Activated T-cell treated with anti-CD3 and anti-CD28 coated beads, Interleukin-2, amount 50 U/mL, for 4 hours (primary cell): ENCODE measurements at regions not wholly inside any gene's neighbourhood (a gene's known extent, or its start where the extent isn't known, plus 50 kb on each side); places are given as distances from the start of the nearest gene placed in this dataset.
"Not testable (repeated sequence)": the region's sequence is repeated elsewhere in the genome, so short reads cannot be mapped to it uniquely, and the experiment has no call there.

Experiments used
- ATAC-seq, 2 donors: fragments of 200-7000 bp; cut with Tn5 transposase; one replicate each; pipeline ENCODE4 v1.10.0; 2021
- DNase-seq: peaks from one replicate; pipeline ENCODE4 v3.0.0-alpha.2; 2020
- H3K27me3 Mint-ChIP-seq: one replicate; pipeline ENCODE4 v1.8.0; 2021; ENCODE audit warnings: low read depth, mixed read lengths
- H3K36me3 Mint-ChIP-seq: one replicate; pipeline ENCODE4 v1.8.0; 2022; ENCODE audit warnings: mixed read lengths; ENCODE audit not compliant: insufficient read depth
- H3K4me1 Mint-ChIP-seq: one replicate; pipeline ENCODE4 v1.8.0; 2021; ENCODE audit warnings: low read depth, mixed read lengths
- H3K4me3 Mint-ChIP-seq: one replicate; pipeline ENCODE4 v1.8.0; 2021; ENCODE audit warnings: mild to moderate bottlenecking, moderate library complexity, mixed read lengths
- H3K9me3 Mint-ChIP-seq: one replicate; pipeline ENCODE4 v1.8.0; 2021; ENCODE audit warnings: mixed read lengths

DNA sequence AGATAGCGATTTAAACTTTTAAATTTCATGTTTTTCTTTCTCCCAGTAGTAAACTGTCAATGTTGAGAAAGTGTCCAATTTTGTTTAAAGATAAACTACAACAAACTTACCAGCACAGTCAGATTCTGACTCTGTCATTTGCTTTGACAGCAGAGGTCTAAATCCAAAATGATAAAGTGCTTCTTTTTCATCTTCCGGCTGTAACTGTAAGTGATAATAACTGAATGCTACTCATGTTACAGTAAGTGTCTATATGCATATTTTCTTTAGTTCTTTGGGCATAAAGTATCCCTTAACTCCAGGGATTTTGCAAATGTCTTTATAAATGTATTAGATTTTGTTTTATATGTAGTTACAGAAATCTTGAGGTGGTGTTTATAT lies 610.4 kb downstream of the RFPL4B start:
- H3K4me3 Mint-ChIP-seq, result no peak overlapping the region
- no peaks in the 10 kb centered on the region for H3K27me3 Mint-ChIP-seq
- H3K36me3 Mint-ChIP-seq, result no peaks in the 10 kb centered on the region
- no peak for DNase-seq
- ATAC-seq, result no peak
- H3K4me1 Mint-ChIP-seq, result no peaks in the 10 kb centered on the region
- no peaks in the 10 kb centered on the region for H3K9me3 Mint-ChIP-seq

DNA sequence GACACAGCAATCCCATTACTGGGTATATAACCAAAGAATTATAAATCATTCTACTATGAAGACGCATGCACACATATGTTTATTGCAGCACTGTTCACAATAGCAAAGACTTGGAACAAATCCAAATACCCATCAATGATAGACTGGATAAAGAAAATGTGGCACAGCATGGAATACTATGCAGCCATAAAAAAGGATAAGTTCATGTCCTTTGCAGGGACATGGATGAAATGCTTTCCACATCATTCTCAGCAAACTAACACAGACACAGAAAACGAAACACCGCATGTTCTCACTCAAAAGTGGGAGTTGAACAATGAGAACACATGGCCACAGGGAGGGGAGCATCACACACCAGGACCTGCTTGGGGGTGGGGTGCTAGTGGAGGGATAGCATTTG lies 613.0 kb downstream of the RFPL4B start:
- ATAC-seq, H3K4me3 Mint-ChIP-seq, H3K4me1 Mint-ChIP-seq, H3K27me3 Mint-ChIP-seq, DNase-seq, H3K9me3 Mint-ChIP-seq, H3K36me3 Mint-ChIP-seq: not testable (repeated sequence)

DNA sequence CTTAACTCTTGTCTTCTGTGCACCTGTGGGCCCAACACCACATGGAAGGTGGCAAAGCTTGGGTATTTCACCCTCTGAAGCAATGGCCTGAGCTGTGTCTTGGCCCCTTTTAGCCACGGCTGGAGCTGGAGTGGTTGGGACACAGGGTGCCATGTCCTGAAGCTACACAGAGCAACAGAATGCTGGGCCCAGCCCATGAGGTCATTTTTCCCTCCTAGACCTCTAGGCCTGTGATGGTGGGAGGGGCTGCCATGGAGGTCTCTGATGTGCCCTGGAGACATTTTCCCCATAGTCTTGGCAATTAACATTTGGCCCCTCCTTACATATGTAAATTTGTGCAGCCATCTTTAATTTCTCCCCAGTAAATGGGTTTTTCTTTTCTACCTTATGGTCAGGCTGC lies 620.8 kb downstream of the RFPL4B start:
- Mint-ChIP-seq H3K9me3 (peaks cover 9% of the 10 kb centered on the region), H3K36me3 (no peaks in the 10 kb centered on the region), H3K27me3 (no peaks in the 10 kb centered on the region), H3K4me1 (no peaks in the 10 kb centered on the region), H3K4me3 (no peak overlapping the region)
- ATAC-seq (no peak), DNase-seq (no peak)

DNA sequence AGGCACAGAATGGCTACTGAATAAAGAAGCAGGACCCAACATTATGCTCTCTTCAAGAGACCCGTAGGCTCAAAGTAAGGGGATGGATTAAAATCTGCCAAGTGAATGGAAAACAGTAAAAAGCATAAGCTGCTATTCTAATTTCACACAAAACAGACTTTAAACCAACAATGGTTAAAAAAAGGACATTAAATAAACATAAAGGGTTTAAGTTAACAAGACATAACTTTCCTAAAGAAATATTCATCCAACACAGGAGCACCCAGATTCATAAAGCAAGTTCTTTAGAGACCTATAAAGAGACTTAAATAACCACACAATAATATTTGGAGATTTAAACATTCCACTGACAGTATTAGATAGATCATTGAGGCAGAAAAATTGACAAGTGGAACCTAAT lies 624.5 kb downstream of the RFPL4B start:
- Mint-ChIP-seq H3K36me3 (no peaks in the 10 kb centered on the region), H3K9me3 (peaks cover 14% of the 10 kb centered on the region), H3K4me1 (no peaks in the 10 kb centered on the region), H3K4me3 (no peak overlapping the region), H3K27me3 (no peaks in the 10 kb centered on the region)
- ATAC-seq (no peak), DNase-seq (no peak)

DNA sequence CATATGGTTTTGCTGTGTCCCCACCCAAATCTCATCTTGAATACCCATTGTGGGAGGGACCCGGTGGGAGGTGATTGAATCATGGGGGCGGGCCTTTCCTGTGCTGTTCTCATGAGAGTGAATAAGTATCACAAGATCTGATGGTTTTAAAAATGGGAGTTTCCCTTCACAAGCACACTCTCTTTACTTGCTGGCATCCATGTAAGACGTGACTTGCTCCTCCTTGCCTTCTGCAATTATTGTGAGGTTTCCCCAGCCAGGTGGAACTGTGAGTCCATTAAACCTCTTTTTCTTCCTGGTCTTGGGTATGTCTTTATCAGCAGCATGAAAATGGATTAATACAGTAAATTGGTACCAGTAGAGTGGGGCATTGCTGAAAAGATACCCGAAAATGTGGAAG lies 627.8 kb downstream of the RFPL4B start:
- H3K9me3 Mint-ChIP-seq, result peaks cover 12% of the 10 kb centered on the region
- not testable (repeated sequence) for H3K4me1 Mint-ChIP-seq, DNase-seq, ATAC-seq, H3K4me3 Mint-ChIP-seq, H3K36me3 Mint-ChIP-seq, H3K27me3 Mint-ChIP-seq

DNA sequence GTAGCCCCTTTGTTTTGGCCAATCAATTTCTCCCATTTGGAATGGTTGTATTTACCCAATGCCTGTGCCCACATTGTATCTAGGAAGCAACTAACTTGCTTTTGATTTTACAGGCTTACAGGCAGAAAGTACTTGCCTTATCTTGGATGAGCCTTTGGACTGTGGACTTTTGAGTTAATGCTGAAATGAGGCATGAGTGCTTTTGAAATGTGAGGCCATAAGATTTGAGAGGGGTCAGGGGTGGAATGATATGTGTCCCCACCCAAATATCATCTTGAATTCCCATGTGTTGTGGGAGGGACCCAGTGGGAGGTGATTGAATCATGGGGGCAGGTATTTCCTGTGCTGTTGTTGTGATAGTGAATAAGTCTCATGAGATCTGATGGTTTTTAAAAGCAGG lies 629.4 kb downstream of the RFPL4B start:
- H3K27me3 Mint-ChIP-seq, H3K36me3 Mint-ChIP-seq, ATAC-seq, H3K4me3 Mint-ChIP-seq, H3K4me1 Mint-ChIP-seq, DNase-seq: not testable (repeated sequence)
- peaks cover 12% of the 10 kb centered on the region for H3K9me3 Mint-ChIP-seq

DNA sequence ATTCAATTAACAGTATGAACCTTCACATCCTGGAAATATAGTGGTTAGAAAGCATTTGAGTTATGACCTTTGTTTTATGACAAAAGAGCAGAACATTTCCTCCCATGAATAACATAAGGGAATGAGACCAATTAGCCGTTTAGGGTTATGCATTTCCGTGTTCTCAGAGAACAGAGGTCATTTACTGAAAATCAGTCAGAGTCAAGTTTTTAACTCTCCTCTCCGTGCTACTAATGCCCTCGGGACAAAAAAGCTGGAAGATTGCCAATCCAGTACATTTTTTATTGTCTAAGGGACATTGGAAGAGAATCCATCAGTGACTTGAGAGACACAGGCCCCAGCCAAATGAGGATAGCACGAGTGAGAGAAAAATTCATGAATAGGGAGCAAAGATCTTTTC lies 632.7 kb downstream of the RFPL4B start:
- H3K4me3 Mint-ChIP-seq, result no peak overlapping the region
- peaks cover 8% of the 10 kb centered on the region for H3K9me3 Mint-ChIP-seq
- ATAC-seq, result no peak
- no peaks in the 10 kb centered on the region for H3K36me3 Mint-ChIP-seq
- H3K4me1 Mint-ChIP-seq, result no peaks in the 10 kb centered on the region
- H3K27me3 Mint-ChIP-seq, result no peaks in the 10 kb centered on the region
- DNase-seq, result no peak

DNA sequence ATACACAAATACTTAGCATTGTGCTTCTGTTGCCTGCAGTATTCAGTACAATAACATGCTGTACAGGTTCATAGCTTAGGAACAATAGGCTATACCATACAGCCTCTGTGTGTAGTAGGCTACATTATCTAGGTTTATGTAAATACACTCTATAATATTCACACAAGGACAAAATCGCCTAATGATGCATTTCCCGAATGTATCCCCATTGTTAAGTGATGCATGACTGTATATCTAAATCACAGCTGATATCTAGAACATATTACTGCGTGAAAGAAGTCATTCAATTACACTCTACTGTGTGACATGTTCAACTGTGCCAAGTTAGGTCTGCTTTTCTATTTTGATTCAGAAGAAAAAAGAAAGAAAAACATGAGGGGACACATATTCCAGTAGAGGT lies 633.5 kb downstream of the RFPL4B start:
- peaks cover 8% of the 10 kb centered on the region for H3K9me3 Mint-ChIP-seq
- no peaks in the 10 kb centered on the region for H3K4me1 Mint-ChIP-seq
- no peak for ATAC-seq
- H3K4me3 Mint-ChIP-seq, result no peak overlapping the region
- DNase-seq, result no peak
- no peaks in the 10 kb centered on the region for H3K36me3 Mint-ChIP-seq
- H3K27me3 Mint-ChIP-seq, result no peaks in the 10 kb centered on the region

DNA sequence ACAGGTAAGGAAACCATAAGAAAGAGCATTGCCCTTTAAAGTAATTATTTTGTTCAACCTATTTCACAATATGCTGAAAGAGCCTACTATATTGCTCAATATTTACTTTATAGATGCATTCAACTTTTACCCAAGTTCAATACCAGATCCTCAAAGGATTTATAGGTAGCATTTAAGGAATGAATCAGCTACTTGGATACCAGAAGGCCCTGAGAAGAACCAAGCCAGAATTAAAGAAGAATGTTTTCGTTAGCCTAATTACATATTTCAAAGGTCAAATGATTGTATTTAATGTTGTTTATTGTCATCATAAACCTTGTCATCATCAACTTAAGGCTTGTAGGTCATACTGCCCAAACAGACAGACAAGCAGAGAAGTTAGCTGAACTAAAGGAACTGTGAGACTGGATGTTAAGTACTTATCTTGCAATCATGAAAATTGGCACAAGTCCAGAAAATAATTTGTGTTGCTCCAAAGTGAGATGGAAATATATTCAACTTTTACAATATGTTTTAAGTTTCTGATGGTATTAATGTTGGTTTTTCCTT lies 636.7 kb downstream of the RFPL4B start:
- H3K4me1 Mint-ChIP-seq, result no peaks in the 10 kb centered on the region
- no peaks in the 10 kb centered on the region for H3K36me3 Mint-ChIP-seq
- DNase-seq (no peak), ATAC-seq (no peak)
- no peaks in the 10 kb centered on the region for H3K27me3 Mint-ChIP-seq
- H3K9me3 Mint-ChIP-seq, result peaks cover 4% of the 10 kb centered on the region
- H3K4me3 Mint-ChIP-seq, result no peak overlapping the region

DNA sequence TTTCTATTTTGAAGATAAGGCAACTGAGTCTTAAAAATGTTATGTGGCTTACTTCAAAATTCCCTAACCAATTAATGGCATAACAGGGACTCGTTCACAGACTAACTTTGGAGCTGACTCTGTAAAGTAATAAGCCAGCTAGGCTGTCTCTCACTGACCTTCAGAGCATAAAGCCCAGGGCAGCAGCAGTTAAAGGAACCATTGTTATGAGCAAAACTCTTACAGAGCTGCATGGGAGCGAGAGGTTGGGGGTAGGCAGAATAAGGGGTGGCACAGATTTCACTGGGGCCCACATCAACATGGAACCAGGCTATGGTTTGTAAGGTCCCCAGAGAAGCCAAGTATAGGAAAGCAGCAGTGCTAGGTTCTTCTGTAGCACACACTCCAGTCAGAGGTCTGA lies 637.8 kb downstream of the RFPL4B start:
- no peak for ATAC-seq
- H3K27me3 Mint-ChIP-seq, result no peaks in the 10 kb centered on the region
- peaks cover 8% of the 10 kb centered on the region for H3K9me3 Mint-ChIP-seq
- no peaks in the 10 kb centered on the region for H3K4me1 Mint-ChIP-seq
- H3K4me3 Mint-ChIP-seq, result no peak overlapping the region
- no peak for DNase-seq
- H3K36me3 Mint-ChIP-seq, result no peaks in the 10 kb centered on the region

DNA sequence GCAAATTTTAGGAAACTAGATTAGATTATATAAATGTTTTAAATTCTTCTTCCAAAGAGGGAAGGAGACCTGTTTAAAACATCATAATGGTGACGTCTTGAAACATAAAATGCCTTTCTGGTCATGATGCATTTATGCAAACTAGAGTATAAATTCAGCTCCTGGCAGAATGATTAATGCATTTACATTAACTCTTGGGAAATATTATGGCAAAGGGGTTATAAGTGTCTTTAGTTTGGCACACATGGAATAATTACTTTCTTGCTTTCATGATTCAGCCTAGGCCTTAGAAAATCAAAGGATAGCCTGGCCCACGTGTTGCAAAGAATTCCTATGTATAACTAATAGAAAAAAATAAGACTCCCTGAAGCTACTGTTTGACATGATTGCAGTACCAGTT lies 639.2 kb downstream of the RFPL4B start:
- no peaks in the 10 kb centered on the region for H3K4me1 Mint-ChIP-seq
- H3K9me3 Mint-ChIP-seq, result peaks cover 16% of the 10 kb centered on the region
- no peak overlapping the region for H3K4me3 Mint-ChIP-seq
- H3K27me3 Mint-ChIP-seq, result no peaks in the 10 kb centered on the region
- DNase-seq (no peak), ATAC-seq (no peak)
- H3K36me3 Mint-ChIP-seq, result no peaks in the 10 kb centered on the region

DNA sequence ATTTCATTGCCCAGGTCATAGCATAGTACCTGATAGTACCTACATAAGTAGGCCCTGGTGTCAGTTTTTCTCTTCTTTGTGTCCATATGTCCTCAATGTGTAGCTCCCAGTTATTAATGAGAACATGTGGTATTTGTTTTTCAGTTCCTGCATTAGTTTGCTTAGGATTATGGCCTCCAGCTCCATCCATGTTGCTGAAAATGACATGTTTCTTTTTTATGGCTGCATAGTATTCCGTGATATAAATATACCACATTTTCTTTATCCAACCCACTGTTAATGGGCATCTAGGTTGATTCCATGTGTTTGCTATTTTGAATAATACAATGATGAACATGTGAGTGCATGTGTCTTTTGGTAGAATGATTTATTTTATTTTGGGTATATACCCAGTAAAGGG lies 641.6 kb downstream of the RFPL4B start:
- no peaks in the 10 kb centered on the region for H3K27me3 Mint-ChIP-seq
- peaks cover 16% of the 10 kb centered on the region for H3K9me3 Mint-ChIP-seq
- no peaks in the 10 kb centered on the region for H3K36me3 Mint-ChIP-seq
- no peak overlapping the region for H3K4me3 Mint-ChIP-seq
- DNase-seq, result no peak
- no peak for ATAC-seq
- H3K4me1 Mint-ChIP-seq, result no peaks in the 10 kb centered on the region

DNA sequence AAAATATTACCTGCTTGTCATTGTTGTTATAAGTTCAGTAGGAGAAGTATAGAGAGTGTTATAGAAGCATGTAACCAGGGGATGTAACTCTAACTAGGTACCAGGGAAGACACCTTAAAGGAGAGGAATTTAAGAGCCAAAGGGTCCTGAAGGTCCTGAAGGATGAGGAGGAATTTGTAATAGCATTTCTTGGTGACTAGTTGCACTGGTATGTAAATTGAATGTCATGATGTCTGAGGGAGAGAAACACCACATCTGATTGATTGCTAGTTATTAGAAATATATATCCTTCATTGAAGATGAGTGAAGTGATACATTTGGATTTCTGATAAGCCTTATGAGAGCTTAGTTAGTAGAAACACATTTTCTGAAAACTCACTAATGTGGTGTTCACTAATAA lies 643.8 kb downstream of the RFPL4B start:
- H3K36me3 Mint-ChIP-seq, result no peaks in the 10 kb centered on the region
- H3K4me3 Mint-ChIP-seq, result no peak overlapping the region
- H3K9me3 Mint-ChIP-seq, result peaks cover 12% of the 10 kb centered on the region
- no peak for DNase-seq
- no peak for ATAC-seq
- H3K4me1 Mint-ChIP-seq, result no peaks in the 10 kb centered on the region
- H3K27me3 Mint-ChIP-seq, result no peaks in the 10 kb centered on the region

DNA sequence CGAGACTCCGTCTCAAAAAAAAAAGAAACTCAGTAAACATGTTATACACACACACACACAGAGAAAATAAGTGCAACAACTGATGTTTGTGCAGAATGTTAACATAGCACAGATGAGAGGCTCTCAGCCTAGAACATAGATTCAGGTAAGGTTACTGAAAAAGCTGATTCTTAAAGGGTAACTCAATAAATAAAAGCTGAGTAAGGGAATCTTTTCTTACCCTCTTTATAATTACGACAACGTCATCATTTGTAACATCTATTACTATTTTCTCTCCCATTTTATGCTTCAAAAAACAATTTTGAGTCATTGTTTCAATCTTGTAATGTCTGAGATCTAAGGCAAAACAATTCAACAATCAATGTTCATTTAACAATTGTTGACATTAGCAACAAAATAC lies 644.8 kb downstream of the RFPL4B start:
- Mint-ChIP-seq H3K36me3 (no peaks in the 10 kb centered on the region), H3K4me1 (no peaks in the 10 kb centered on the region), H3K9me3 (peaks cover 12% of the 10 kb centered on the region), H3K4me3 (no peak overlapping the region), H3K27me3 (no peaks in the 10 kb centered on the region)
- DNase-seq (no peak), ATAC-seq (no peak)

DNA sequence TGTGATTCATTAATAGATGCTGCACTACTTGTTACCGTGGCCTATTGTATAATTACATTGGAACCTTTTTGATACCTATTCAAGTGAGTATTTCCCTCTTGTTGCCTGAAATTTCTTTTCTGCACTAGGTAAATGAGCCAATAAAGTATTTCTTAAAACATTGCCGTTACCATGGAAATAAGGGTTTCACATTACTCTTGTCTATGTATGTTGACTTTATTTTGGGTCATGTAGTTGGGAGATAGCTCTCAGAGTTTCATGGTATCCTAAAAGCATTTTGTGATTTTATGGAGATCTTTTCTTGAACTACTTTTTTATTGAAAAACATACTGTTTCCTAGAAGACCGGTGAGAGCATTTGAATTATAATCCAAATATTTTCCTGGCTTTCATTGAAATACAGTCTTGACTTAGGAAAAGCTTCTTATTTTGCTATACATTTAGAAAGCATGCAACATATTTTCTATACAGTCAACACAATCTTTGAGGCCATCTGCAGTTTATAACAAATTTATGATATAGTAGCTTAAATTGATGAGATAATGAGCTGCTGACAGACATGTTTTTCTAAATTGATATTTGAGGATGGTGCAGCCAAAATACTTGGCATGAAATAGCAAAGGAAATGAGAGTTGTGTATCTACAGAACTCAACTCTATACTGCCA lies 650.4 kb downstream of the RFPL4B start:
- Mint-ChIP-seq H3K4me3 (no peak overlapping the region), H3K27me3 (no peaks in the 10 kb centered on the region), H3K9me3 (no peaks in the 10 kb centered on the region), H3K4me1 (no peaks in the 10 kb centered on the region), H3K36me3 (no peaks in the 10 kb centered on the region)
- ATAC-seq, result no peak
- DNase-seq, result no peak

DNA sequence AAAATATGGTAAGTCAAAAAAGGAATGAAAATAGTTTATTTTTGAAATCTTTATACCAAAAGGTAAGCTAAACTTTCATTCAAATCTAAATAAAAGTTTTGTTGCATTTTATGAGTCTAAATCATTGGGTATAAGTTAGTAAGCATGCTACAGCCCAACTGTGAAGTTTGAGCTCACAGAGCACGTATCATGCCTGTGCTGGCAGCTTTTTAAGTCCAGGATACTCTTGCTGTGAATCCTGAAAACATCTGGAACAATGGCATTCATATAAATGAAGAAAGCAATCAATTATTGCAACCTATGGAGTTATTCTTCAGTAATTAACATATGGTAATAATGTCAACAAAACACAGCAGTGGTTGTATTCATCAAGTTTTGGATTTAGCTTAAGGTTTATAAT lies 656.9 kb downstream of the RFPL4B start:
- DNase-seq (no peak), ATAC-seq (no peak)
- H3K4me1 Mint-ChIP-seq, result no peaks in the 10 kb centered on the region
- H3K9me3 Mint-ChIP-seq, result no peaks in the 10 kb centered on the region
- H3K4me3 Mint-ChIP-seq, result no peak overlapping the region
- no peaks in the 10 kb centered on the region for H3K36me3 Mint-ChIP-seq
- H3K27me3 Mint-ChIP-seq, result no peaks in the 10 kb centered on the region
